ENCODE measurements at regions not wholly inside any gene's neighbourhood (a gene's known extent, or its start where the extent isn't known, plus 50 kb on each side); places are given as distances from the start of the nearest gene placed in this dataset.

- no peak for TF ChIP-seq CTBP2 (IDR thresholded peaks at IDR 0.05; ENCODE audit: borderline replicate concordance, insufficient read depth, insufficient read length, low read length)
- TF ChIP-seq POLR2A (IDR thresholded peaks at IDR 0.05; ENCODE audit: control extremely low read depth in 1 of 2, low read depth in 2 of 2, low read length in 2 of 2), result no peak
- no peak for TF ChIP-seq CEBPB (IDR thresholded peaks at IDR 0.05; ENCODE audit: low read depth, low read length)
- no peak for TF ChIP-seq CHD1 (IDR thresholded peaks at IDR 0.05; ENCODE audit: low read depth, low read length)
These were observed 76.8 kb upstream of the ANKH start for GRCh38 chr5:14948383-14948782.

More at GRCh38 chr5:14948383-14948782, 76.8 kb upstream of the ANKH start:
- Histone ChIP-seq H4K20me1 (replicated peaks in 1 of 2; ENCODE audit: control insufficient read depth in 1 of 2, insufficient read depth in 2 of 2, low read length in 2 of 2) (no peaks in the 10 kb centered on the region), H2BK20ac (ENCODE audit: low read length) (no peak overlapping the region), H2BK120ac (replicated peaks; ENCODE audit: low read depth, low read length) (no peak overlapping the region), H3K14ac (ENCODE audit: insufficient read length) (no peak overlapping the region), H4K8ac (ENCODE audit: extremely low read depth, insufficient read depth, low read length) (no peak overlapping the region), H4K5ac (ENCODE audit: insufficient read length, low read depth, low read length) (no peak overlapping the region), H3K9ac (replicated peaks in 1 of 4; ENCODE audit: extremely low read depth in 1 of 4, low read depth in 3 of 4, low read length in 3 of 4) (no peak overlapping the region), H3K79me1 (ENCODE audit: low read depth, low read length) (no peaks in the 10 kb centered on the region), H3K27me3 (replicated peaks in 1 of 4; ENCODE audit: control insufficient read depth in 3 of 4, extremely low read depth in 1 of 4, insufficient read depth in 3 of 4, low read length in 3 of 4) (no peaks in the 10 kb centered on the region), H3K23me2 (ENCODE audit: low read depth, low read length) (no peaks in the 10 kb centered on the region), H3K9me3 (ENCODE audit: insufficient read depth in 2 of 2, low read depth in 1 of 2, low read length in 1 of 2) (no peaks in the 10 kb centered on the region), H2AK5ac (ENCODE audit: low read depth, low read length) (no peak overlapping the region), H3K4me2 (ENCODE audit: insufficient read depth in 1 of 2, low read depth in 2 of 2, low read length in 2 of 2) (no peak overlapping the region), H3K23ac (ENCODE audit: insufficient read length) (no peak overlapping the region), H3K4me1 (replicated peaks in 1 of 4; ENCODE audit: control insufficient read depth in 3 of 4, insufficient read depth in 4 of 4, low read length in 3 of 4) (no peaks in the 10 kb centered on the region), H4K91ac (replicated peaks; ENCODE audit: insufficient read length, low read length) (no peak overlapping the region), H2BK12ac (ENCODE audit: low read depth, low read length) (no peak overlapping the region), H2BK5ac (ENCODE audit: low read depth, low read length) (no peak overlapping the region), H3K27ac (ENCODE audit: low read depth, low read length) (no peak overlapping the region), H3K79me2 (ENCODE audit: control insufficient read depth in 1 of 2, insufficient read depth in 2 of 2, low read length in 2 of 2) (no peaks in the 10 kb centered on the region), H3K56ac (replicated peaks; ENCODE audit: insufficient read length, low read depth, low read length) (no peak overlapping the region), H3K4me3 (ENCODE audit: extremely low read depth in 1 of 4, insufficient read depth in 2 of 4, low read depth in 3 of 4, low read length in 4 of 4) (no peak overlapping the region), H3K4ac (replicated peaks; ENCODE audit: insufficient read length, low read depth, low read length) (no peak overlapping the region), H2AFZ (ENCODE audit: low read length) (no peak overlapping the region), H2BK15ac (ENCODE audit: low read length) (no peak overlapping the region), H3K36me3 (ENCODE audit: control insufficient read depth in 2 of 4, insufficient read depth in 4 of 4, low read length in 3 of 4) (no peaks in the 10 kb centered on the region), H3K18ac (ENCODE audit: extremely low read depth, low read length) (no peak overlapping the region)
- 91% methylated on average over 4 of the region's 4 CpGs; no CpG with 5 or more reads in 1 of the 2 experiments for WGBS, 2 experiments (ENCODE audit: extremely low coverage in 1 of 2, insufficient coverage in 1 of 2, insufficient read length in 1 of 2, insufficient replicate concordance in 2 of 2, low coverage in 1 of 2, low lambda C conversion rate in 2 of 2, missing lambda C conversion rate in 1 of 2)
- POLR2A ChIA-PET (ENCODE audit: partially characterized antibody), result no interaction called here
- CTCF ChIA-PET (ENCODE audit: partially characterized antibody), result interaction anchor here (1.1 to 2.6 kb wide), 3 partner anchors 17 to 55 kb away, joined by 3 to 6 read pairs (median 5); no protein-coding TSS in a partner anchor
- DNase-seq (ENCODE audit: low read depth in 1 of 2, low spot score in 2 of 2) (no peak), FAIRE-seq (no peak)

Measured in H1 (cell line).